OCI-LY1 (cell line): ENCODE measurements at regions not wholly inside any gene's neighbourhood (a gene's known extent, or its start where the extent isn't known, plus 50 kb on each side); places are given as distances from the start of the nearest gene placed in this dataset.

Experiments
- EZH2 ChIP-seq: fragments of 200-600 bp; sonication (generic), shearing (Covaris generic); IDR thresholded peaks from 2 replicates; pipeline ENCODE4 v1.8.0; 2017; ENCODE audit warnings: borderline replicate concordance, mixed run types, mild to moderate bottlenecking, antibody characterized with exemption, low read length, moderate library complexity, mixed read lengths
- TF ChIP-seq, protein P1 (sequence below): fragments of 200-600 bp; sonication (generic), shearing (Covaris generic); IDR thresholded peaks from 2 replicates; pipeline ENCODE4 v1.5.1; 2017; ENCODE audit warnings: mild to moderate bottlenecking, antibody characterized with exemption, low read length, moderate library complexity, mixed read lengths

DNA sequence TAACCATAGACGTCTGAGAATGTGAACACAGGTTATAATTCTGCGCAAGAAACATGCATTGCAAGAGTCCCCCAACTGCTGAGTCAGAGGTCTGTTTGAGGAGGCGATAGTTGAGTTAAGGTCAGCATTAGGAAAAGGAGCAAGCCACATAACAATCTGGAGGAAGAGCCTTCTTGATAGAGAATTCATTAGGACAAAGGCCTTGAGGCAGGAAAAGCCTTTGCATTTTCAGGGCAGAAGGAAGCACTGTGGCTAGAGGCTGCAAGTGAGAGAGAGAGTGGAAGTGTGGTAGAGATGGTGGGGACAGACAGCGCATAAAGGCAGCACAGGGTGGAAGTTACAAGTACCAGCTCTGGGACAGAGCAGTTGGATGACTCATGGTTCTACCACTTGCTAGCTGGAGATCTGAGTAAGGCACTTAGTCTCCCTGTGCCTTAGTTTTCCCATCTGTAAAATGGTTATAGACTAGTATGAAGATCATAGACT lies 125.8 kb upstream of the LNX1 start:
- TF ChIP-seq, protein P1, sequence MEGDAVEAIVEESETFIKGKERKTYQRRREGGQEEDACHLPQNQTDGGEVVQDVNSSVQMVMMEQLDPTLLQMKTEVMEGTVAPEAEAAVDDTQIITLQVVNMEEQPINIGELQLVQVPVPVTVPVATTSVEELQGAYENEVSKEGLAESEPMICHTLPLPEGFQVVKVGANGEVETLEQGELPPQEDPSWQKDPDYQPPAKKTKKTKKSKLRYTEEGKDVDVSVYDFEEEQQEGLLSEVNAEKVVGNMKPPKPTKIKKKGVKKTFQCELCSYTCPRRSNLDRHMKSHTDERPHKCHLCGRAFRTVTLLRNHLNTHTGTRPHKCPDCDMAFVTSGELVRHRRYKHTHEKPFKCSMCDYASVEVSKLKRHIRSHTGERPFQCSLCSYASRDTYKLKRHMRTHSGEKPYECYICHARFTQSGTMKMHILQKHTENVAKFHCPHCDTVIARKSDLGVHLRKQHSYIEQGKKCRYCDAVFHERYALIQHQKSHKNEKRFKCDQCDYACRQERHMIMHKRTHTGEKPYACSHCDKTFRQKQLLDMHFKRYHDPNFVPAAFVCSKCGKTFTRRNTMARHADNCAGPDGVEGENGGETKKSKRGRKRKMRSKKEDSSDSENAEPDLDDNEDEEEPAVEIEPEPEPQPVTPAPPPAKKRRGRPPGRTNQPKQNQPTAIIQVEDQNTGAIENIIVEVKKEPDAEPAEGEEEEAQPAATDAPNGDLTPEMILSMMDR = no peak
- TF ChIP-seq EZH2 = no peak
